IgD-negative memory B cell (primary cell): ENCODE measurements at regions not wholly inside any gene's neighbourhood (a gene's known extent, or its start where the extent isn't known, plus 50 kb on each side); places are given as distances from the start of the nearest gene placed in this dataset.
"Not testable (repeated sequence)": the region's sequence is repeated elsewhere in the genome, so short reads cannot be mapped to it uniquely, and the experiment has no call there.

Experiments
- H3K27ac Mint-ChIP-seq, 3 donors: one replicate each; pipeline ENCODE4 v1.8.0; 2020 to 2022; ENCODE audit warnings: mild to moderate bottlenecking in 3 of 3, mixed read lengths in 3 of 3, moderate library complexity in 1 of 3
- H3K27me3 Mint-ChIP-seq: one replicate; pipeline ENCODE4 v1.8.0; 2021; ENCODE audit warnings: mixed read lengths
- H3K36me3 Mint-ChIP-seq: one replicate; pipeline ENCODE4 v1.8.0; 2020; ENCODE audit warnings: mild to moderate bottlenecking, mixed read lengths
- H3K4me1 Mint-ChIP-seq, 3 donors: one replicate each; pipeline ENCODE4 v1.8.0; 2020 to 2022; ENCODE audit warnings: mixed read lengths in 3 of 3, mild to moderate bottlenecking in 1 of 3
- H3K4me3 Mint-ChIP-seq, 4 donors: one replicate each; pipeline ENCODE4 v1.8.0; 2020 to 2022; ENCODE audit warnings: mild to moderate bottlenecking in 4 of 4, mixed read lengths in 4 of 4, moderate library complexity in 3 of 4
- H3K9me3 Mint-ChIP-seq, 3 donors: one replicate each; pipeline ENCODE4 v1.8.0; 2020 to 2021; ENCODE audit warnings: mixed read lengths in 3 of 3, mild to moderate bottlenecking in 1 of 3

DNA sequence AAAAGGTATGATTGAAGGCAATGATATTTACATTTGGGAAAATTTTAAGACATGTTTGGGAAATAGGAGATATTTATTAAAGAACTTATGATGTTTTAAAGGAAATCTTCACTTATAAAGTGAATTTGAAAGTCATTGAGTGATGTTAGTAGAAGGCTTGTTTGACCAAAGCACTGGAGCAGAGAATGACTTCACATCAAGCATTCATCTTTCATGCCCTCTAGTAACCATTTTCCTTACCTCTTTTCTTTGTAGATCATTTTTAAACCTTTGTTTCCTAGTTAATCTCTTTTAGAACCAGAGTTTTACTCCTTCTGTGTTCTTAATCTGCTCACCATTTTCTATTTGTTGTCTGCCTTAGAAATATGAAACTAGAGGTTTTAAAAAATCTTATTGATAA is 111.3 kb upstream of the FOXP2 start:
- H3K4me3 Mint-ChIP-seq = no peak overlapping the region
- H3K9me3 Mint-ChIP-seq = peaks cover 0 to 1% (median 0%) of the 10 kb centered on the region in 3 donors
- no peak overlapping the region for H3K27ac Mint-ChIP-seq
- no peaks in the 10 kb centered on the region for H3K4me1 Mint-ChIP-seq
- no peaks in the 10 kb centered on the region for H3K36me3 Mint-ChIP-seq
- H3K27me3 Mint-ChIP-seq = no peaks in the 10 kb centered on the region

DNA sequence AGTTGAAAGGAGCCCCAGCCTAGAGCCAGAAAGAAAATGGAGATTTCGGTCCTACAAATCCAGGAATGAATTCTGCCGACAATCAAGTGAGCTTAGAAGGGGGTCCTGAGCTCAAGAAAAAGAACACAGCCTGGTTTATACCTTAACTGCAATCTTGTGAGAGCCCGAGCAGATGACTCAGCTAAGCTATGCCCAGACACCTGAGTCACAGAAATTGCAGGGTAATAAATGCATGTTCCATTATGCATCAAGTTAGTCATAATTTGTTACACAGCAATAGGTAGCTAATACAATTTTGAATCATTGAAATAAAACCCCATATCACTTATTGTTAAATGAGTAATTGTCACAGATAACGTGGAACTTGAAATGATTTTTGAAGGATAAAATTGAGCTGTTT is 111.8 kb upstream of the FOXP2 start:
- Mint-ChIP-seq H3K4me1 (no peaks in the 10 kb centered on the region), H3K4me3 (no peak overlapping the region), H3K36me3 (no peaks in the 10 kb centered on the region), H3K9me3 (peaks cover 0 to 1% (median 0%) of the 10 kb centered on the region in 3 donors), H3K27me3 (no peaks in the 10 kb centered on the region), H3K27ac (no peak overlapping the region)

DNA sequence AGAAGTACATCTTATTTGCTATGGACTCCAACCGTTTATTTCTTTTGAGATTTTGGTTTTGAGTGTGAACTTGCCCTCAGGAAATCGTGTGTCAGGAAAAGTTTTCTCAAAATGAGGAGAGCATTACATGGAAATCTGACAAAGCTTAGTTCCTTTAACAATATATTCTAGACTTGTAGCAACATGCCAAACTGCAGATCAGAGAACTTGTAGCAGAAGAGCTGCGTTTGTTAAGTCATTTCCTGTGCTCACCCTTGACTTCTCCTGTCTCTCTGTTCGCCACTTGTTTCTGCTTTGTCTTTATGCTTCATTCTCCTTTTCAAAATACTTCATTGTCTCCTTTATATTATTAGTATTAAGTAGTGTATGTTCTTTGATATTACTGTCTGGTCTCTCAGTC is 116.6 kb upstream of the FOXP2 start:
- no peaks in the 10 kb centered on the region for H3K9me3 Mint-ChIP-seq
- H3K4me1 Mint-ChIP-seq = no peaks in the 10 kb centered on the region
- no peaks in the 10 kb centered on the region for H3K27me3 Mint-ChIP-seq
- H3K4me3 Mint-ChIP-seq = no peak overlapping the region
- no peaks in the 10 kb centered on the region for H3K36me3 Mint-ChIP-seq
- H3K27ac Mint-ChIP-seq = no peak overlapping the region

DNA sequence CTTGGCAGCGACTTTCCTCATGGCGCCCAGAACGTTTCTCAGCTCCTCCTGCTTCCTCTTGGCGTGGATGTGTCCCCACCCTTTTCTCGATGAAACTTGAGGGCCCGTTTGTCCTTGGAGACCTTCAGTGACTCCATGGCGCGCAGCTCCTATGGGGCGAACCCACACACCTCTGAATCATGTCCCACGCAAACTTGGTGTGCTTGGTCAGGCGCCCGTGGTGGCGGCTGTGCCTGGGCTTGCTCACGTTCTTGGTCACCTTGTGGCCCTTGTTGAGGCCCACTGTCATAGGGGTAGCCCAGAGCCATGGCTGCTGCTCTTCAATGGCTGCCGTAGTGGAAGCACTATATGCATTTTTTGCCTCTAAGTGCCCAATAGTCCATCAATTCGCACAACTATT is 117.5 kb upstream of the FOXP2 start:
- Mint-ChIP-seq H3K36me3 (no peaks in the 10 kb centered on the region), H3K27me3 (no peaks in the 10 kb centered on the region), H3K27ac (no peak overlapping the region), H3K4me3 (no peak overlapping the region), H3K9me3 (peaks cover 0 to 2% (median 0%) of the 10 kb centered on the region in 3 donors), H3K4me1 (no peaks in the 10 kb centered on the region)

- no peak overlapping the region for H3K4me3 Mint-ChIP-seq
- H3K27me3 Mint-ChIP-seq = no peaks in the 10 kb centered on the region
- H3K4me1 Mint-ChIP-seq = no peaks in the 10 kb centered on the region
- H3K36me3 Mint-ChIP-seq = no peaks in the 10 kb centered on the region
- H3K27ac Mint-ChIP-seq = no peak overlapping the region
- H3K9me3 Mint-ChIP-seq = peaks cover 0 to 2% (median 0%) of the 10 kb centered on the region in 3 donors
These were observed 119.1 kb upstream of the FOXP2 start for GRCh38 chr7:114295522-114295921.

GRCh38 chr7:114294036-114294435 is 120.6 kb upstream of the FOXP2 start:
- Mint-ChIP-seq H3K36me3 (no peaks in the 10 kb centered on the region), H3K9me3 (peaks cover 0 to 2% (median 0%) of the 10 kb centered on the region in 3 donors), H3K4me1 (no peaks in the 10 kb centered on the region), H3K4me3 (no peak overlapping the region), H3K27ac (no peak overlapping the region), H3K27me3 (no peaks in the 10 kb centered on the region)

- H3K4me1 Mint-ChIP-seq = no peaks in the 10 kb centered on the region
- H3K27ac Mint-ChIP-seq = no peak overlapping the region
- peaks cover 0 to 2% (median 0%) of the 10 kb centered on the region in 3 donors for H3K9me3 Mint-ChIP-seq
- H3K27me3 Mint-ChIP-seq = no peaks in the 10 kb centered on the region
- no peaks in the 10 kb centered on the region for H3K36me3 Mint-ChIP-seq
- no peak overlapping the region for H3K4me3 Mint-ChIP-seq
These were observed 121.2 kb upstream of the FOXP2 start for GRCh38 chr7:114293289-114294012.

DNA sequence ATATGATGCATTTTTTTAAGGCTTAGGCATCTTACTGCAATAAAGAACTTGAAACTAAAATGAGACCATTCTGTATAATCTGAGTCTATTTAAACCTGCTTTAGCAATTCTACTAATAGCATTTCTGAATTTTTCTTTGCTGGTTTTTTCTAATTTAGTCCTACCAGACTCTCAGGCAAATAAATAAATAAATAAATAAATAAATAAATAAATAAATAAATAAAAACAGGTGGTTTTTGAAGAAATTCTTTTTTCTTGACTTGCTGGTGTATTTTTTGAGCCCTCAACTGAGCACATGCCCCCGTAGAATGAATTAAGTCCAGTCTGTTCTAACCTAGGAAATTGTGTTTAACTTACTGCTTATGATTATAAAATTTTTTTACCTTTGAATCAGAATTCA is 134.7 kb upstream of the FOXP2 start:
- no peak overlapping the region for H3K4me3 Mint-ChIP-seq
- H3K36me3 Mint-ChIP-seq = no peaks in the 10 kb centered on the region
- H3K27ac Mint-ChIP-seq = no peak overlapping the region
- no peaks in the 10 kb centered on the region for H3K27me3 Mint-ChIP-seq
- no peaks in the 10 kb centered on the region for H3K9me3 Mint-ChIP-seq
- H3K4me1 Mint-ChIP-seq = no peaks in the 10 kb centered on the region

DNA sequence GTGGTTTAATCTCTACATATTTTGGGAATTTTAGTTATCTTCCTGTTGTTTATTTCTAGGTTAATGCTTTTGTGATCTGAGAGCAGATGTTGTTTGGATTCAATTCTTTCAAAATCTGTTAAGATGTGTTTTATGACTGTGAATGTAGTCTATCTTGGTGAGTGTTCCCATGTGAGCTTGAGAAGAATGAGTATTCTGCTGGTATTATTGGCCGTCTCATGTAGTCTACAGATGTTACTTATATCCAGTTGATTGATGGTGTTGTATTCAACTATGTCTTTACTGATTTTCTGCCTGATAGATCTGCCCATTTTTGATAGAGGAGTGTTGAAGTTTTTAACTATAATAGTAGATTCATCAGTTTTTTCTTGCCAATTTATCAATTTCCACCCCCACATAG is 141.4 kb upstream of the FOXP2 start:
- no peaks in the 10 kb centered on the region for H3K36me3 Mint-ChIP-seq

GRCh38 chr7:114269714-114270113 is 144.9 kb upstream of the FOXP2 start:
- Mint-ChIP-seq H3K4me3 (no peak overlapping the region), H3K36me3 (no peaks in the 10 kb centered on the region), H3K9me3 (peaks cover 0 to 3% (median 2%) of the 10 kb centered on the region in 3 donors), H3K4me1 (no peaks in the 10 kb centered on the region), H3K27me3 (no peaks in the 10 kb centered on the region), H3K27ac (no peak overlapping the region)

More for the DNA sequence above, 141.4 kb upstream of the FOXP2 start:
- Mint-ChIP-seq H3K9me3 (no peaks in the 10 kb centered on the region), H3K27ac (no peak overlapping the region), H3K4me1 (no peaks in the 10 kb centered on the region), H3K4me3 (no peak overlapping the region), H3K27me3 (no peaks in the 10 kb centered on the region)

DNA sequence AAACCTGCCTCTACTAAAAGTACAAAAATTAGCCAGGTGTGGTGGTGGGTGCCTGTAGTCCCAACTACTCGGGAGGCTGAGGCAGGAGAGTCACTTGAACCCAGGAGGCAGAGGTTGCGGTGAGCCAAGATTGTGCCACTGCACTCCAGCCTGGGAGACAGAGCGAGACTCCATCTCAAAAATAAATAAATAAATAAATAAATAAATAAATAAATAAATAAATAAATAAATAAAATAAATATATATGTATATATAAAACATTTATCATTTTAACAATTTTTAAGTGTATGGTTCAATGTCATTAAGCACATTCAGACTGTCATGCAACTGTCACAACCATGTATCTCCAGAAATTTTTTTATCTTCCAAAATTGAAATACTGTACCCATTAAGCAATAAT is 147.1 kb upstream of the FOXP2 start:
- not testable (repeated sequence) for H3K27ac Mint-ChIP-seq, H3K9me3 Mint-ChIP-seq, H3K4me1 Mint-ChIP-seq, H3K4me3 Mint-ChIP-seq, H3K36me3 Mint-ChIP-seq, H3K27me3 Mint-ChIP-seq

- Mint-ChIP-seq H3K27me3 (no peaks in the 10 kb centered on the region), H3K4me3 (no peak overlapping the region), H3K9me3 (peaks cover 0 to 5% (median 3%) of the 10 kb centered on the region in 3 donors), H3K36me3 (no peaks in the 10 kb centered on the region), H3K27ac (no peak overlapping the region), H3K4me1 (no peaks in the 10 kb centered on the region)
These were observed 150.6 kb upstream of the FOXP2 start for GRCh38 chr7:114264023-114264422.

- Mint-ChIP-seq H3K27me3 (no peaks in the 10 kb centered on the region), H3K27ac (no peak overlapping the region), H3K4me3 (no peak overlapping the region), H3K36me3 (no peaks in the 10 kb centered on the region), H3K4me1 (no peaks in the 10 kb centered on the region), H3K9me3 (peaks cover 0 to 5% (median 3%) of the 10 kb centered on the region in 3 donors)
These were observed 151.4 kb upstream of the FOXP2 start for GRCh38 chr7:114263219-114263618.

GRCh38 chr7:114255404-114255841 is 159.2 kb upstream of the FOXP2 start:
- Mint-ChIP-seq H3K9me3 (peaks cover 0 to 2% (median 2%) of the 10 kb centered on the region in 3 donors), H3K36me3 (no peaks in the 10 kb centered on the region), H3K27ac (no peak overlapping the region), H3K27me3 (no peaks in the 10 kb centered on the region), H3K4me3 (no peak overlapping the region), H3K4me1 (no peaks in the 10 kb centered on the region)

DNA sequence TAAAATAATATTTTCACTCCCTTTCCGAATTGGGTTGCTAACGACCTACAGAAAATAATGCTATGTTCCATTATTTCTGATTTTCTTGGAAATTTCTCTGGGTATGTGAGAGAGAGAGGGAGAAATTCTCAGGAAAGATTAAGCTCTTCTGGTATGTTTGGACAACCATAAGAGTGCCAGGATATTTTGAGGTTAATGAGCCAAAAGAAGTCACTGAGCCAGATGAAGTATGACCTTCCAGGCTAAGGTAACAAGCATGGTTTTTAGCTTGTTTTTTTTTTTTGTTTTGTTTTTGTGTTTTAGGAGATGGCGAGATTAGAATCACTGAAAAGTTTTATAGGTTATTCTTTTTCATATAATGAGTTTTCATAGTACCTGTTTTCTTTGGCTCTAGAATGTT is 171.0 kb upstream of the FOXP2 start:
- no peaks in the 10 kb centered on the region for H3K27me3 Mint-ChIP-seq
- H3K4me1 Mint-ChIP-seq = no peaks in the 10 kb centered on the region
- H3K4me3 Mint-ChIP-seq = no peak overlapping the region
- H3K9me3 Mint-ChIP-seq = peaks cover 0 to 3% (median 2%) of the 10 kb centered on the region in 3 donors
- H3K27ac Mint-ChIP-seq = no peak overlapping the region
- no peaks in the 10 kb centered on the region for H3K36me3 Mint-ChIP-seq

DNA sequence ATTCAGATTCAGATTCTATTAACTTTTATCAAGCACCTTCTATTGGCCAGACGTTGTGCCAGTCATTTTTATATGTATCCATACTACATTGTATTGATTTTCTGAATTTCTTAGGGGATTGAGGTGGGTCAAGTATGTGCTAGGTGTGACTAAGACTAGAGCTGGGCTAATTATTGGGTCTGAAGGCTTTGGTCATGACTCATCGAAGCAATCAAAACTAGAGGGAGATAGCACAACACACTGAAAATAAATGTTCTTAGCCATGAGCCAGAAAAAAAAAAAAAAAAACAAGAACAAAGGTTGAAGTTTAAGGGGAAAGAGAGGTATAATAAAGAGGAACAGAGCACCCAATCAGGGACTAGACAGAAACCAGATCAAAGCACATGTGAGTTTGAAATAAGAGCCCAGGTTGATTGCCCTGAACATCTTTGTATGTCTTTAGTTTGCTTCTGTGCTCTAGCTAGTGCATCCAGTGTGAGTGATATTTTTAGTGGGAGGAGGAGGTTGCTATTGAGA is 171.6 kb upstream of the FOXP2 start:
- H3K9me3 Mint-ChIP-seq = peaks cover 0 to 3% (median 2%) of the 10 kb centered on the region in 3 donors
- no peaks in the 10 kb centered on the region for H3K27me3 Mint-ChIP-seq
- H3K4me3 Mint-ChIP-seq = no peak overlapping the region
- H3K36me3 Mint-ChIP-seq = no peaks in the 10 kb centered on the region
- H3K4me1 Mint-ChIP-seq = no peaks in the 10 kb centered on the region
- H3K27ac Mint-ChIP-seq = no peak overlapping the region
